Upper lobe of left lung (tissue), 4 donors: ENCODE measurements at regions not wholly inside any gene's neighbourhood (a gene's known extent, or its start where the extent isn't known, plus 50 kb on each side); places are given as distances from the start of the nearest gene placed in this dataset.
"Not testable (repeated sequence)": the region's sequence is repeated elsewhere in the genome, so short reads cannot be mapped to it uniquely, and the experiment has no call there.

Experiments used
- CTCF ChIP-seq, 6 experiments: fragments of 450-650 bp in 4 of 6; fragments of 200-600 bp in 2 of 6; sonication (generic) in 2 of 6; IDR thresholded peaks; one replicate each; pipeline ENCODE4 v1.5.1; 2016 to 2019; ENCODE audit warnings: antibody characterized with exemption in 6 of 6
- POLR2AphosphoS5 ChIP-seq, 2 donors: sonication (generic); formaldehyde crosslinking; IDR thresholded peaks; one replicate each; pipeline ENCODE4 v1.5.1; 2017; ENCODE audit warnings: antibody characterized with exemption in 2 of 2

GRCh38 chrX:66692512-66692911, 53.6 kb upstream of the EDA2R start:
- TF ChIP-seq CTCF, POLR2AphosphoS5 (IDR thresholded peaks at IDR 0.05): not testable (repeated sequence)
